ES-I3 (cell line): ENCODE measurements at regions not wholly inside any gene's neighbourhood (a gene's known extent, or its start where the extent isn't known, plus 50 kb on each side); places are given as distances from the start of the nearest gene placed in this dataset.

Experiments
- H3K36me3 ChIP-seq: 2 replicates; pipeline ENCODE4 v1.6.1; 2013; ENCODE audit warnings: mild to moderate bottlenecking, low read length, control low read depth, moderate library complexity; ENCODE audit not compliant: insufficient read depth
- H3K4me1 ChIP-seq: 2 replicates; pipeline ENCODE4 v1.6.1; 2013; ENCODE audit warnings: mild to moderate bottlenecking, control low read depth, low read length; ENCODE audit not compliant: insufficient read depth
- H3K9ac ChIP-seq: 2 replicates; pipeline ENCODE4 v1.6.1; 2013; ENCODE audit warnings: low read depth, mild to moderate bottlenecking, low read length, moderate library complexity
- H3K9me3 ChIP-seq: 2 replicates; pipeline ENCODE4 v1.6.1; 2013; ENCODE audit warnings: mild to moderate bottlenecking, low read length, moderate library complexity; ENCODE audit not compliant: control insufficient read depth, insufficient read depth

DNA sequence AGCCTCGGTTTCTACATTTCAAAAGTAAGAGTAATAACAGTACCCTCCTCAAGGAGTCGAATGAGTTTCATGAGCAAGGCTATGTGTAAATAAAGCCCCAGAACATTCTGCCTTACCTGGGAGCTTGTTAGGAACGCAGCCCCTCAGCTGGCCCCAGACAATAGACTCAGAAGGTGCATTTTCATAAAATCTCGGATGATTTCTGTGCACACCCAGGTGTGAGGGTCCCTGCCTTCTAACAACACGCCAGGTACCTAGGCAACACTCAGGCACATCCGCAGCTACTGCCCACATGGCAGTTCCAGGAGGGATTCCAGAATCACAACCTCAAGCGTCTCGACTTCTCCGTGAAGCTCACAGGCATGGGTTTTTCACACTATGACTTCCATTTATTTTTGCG, 226.5 kb upstream of the CDH4 start:
- Histone ChIP-seq H3K36me3 (no peaks in the 10 kb centered on the region), H3K9me3 (no peaks in the 10 kb centered on the region), H3K9ac (no peak overlapping the region), H3K4me1 (no peaks in the 10 kb centered on the region)

DNA sequence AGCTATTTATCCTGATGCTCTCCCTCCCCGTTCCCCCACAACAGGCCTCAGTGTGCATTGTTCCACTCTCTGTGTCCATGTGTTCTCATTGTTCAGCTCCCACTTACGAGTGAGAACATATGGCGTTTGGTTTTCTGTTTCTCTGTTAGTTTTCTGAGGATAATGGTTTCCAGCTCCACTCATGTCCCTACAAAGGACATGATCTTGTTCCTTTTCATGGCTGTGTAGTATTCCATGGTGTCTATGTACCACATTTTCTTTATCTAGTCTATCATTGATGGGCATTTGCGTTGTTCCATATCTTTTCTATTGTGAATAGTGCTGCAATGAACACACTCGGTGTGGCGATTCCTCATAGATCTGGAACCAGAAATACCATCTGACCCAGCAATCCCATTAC, 225.9 kb upstream of the CDH4 start:
- no peaks in the 10 kb centered on the region for H3K9me3 ChIP-seq
- no peaks in the 10 kb centered on the region for H3K36me3 ChIP-seq
- no peaks in the 10 kb centered on the region for H3K4me1 ChIP-seq
- no peak overlapping the region for H3K9ac ChIP-seq

- Histone ChIP-seq H3K9ac (no peak overlapping the region), H3K36me3 (no peaks in the 10 kb centered on the region)
These were observed 225.3 kb upstream of the CDH4 start for GRCh38 chr20:61026731-61027130.

GRCh38 chr20:61027218-61027617, 224.8 kb upstream of the CDH4 start:
- no peaks in the 10 kb centered on the region for H3K4me1 ChIP-seq
- no peaks in the 10 kb centered on the region for H3K36me3 ChIP-seq
- H3K9ac ChIP-seq: no peak overlapping the region
- H3K9me3 ChIP-seq: no peaks in the 10 kb centered on the region

More at GRCh38 chr20:61026731-61027130, 225.3 kb upstream of the CDH4 start:
- Histone ChIP-seq H3K4me1 (no peaks in the 10 kb centered on the region), H3K9me3 (no peaks in the 10 kb centered on the region)

GRCh38 chr20:61030130-61030529, 221.9 kb upstream of the CDH4 start:
- H3K4me1 ChIP-seq: no peaks in the 10 kb centered on the region
- H3K36me3 ChIP-seq: no peaks in the 10 kb centered on the region
- no peaks in the 10 kb centered on the region for H3K9me3 ChIP-seq
- no peak overlapping the region for H3K9ac ChIP-seq

DNA sequence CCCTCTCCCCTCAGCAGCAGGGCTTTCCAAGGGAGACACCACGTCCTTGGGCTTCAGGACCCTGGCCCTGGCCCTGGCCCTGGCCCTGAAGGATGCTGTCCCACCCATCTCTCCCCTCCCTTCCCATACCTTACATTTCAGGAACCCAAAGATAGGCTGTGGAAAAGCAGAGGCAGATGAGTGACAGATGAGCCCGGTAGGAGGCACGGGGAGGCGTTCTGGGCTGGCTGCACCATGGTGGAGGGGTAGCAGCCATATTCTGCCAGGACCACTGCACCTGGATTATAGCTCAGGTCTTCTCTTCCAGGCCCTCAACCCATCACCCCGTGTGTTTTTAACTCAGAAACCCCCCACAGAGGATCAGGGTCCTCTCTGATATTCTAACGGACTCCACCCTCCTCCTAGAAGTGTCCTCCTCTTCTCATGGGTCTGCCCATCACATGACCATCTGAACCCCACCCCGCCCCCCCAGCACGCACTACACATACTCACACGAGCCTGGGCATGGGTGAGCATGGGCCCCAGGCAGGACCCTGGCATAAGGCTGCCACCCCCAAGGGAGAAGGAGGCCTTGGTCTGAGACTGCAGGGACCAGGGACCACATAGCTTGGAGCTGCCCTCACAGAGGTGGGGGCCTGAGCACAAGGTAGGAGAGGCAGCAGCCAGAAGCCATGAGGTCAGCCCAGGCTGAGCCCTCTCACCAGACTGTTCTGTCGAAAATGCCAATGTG, 220.8 kb upstream of the CDH4 start:
- H3K36me3 ChIP-seq: no peaks in the 10 kb centered on the region
- H3K9ac ChIP-seq: no peak overlapping the region
- no peaks in the 10 kb centered on the region for H3K9me3 ChIP-seq
- H3K4me1 ChIP-seq: no peaks in the 10 kb centered on the region

GRCh38 chr20:61037498-61037897, 214.6 kb upstream of the CDH4 start:
- H3K9me3 ChIP-seq: no peaks in the 10 kb centered on the region
- H3K9ac ChIP-seq: no peak overlapping the region
- no peaks in the 10 kb centered on the region for H3K4me1 ChIP-seq
- H3K36me3 ChIP-seq: no peaks in the 10 kb centered on the region

GRCh38 chr20:61041481-61041880, 210.6 kb upstream of the CDH4 start:
- Histone ChIP-seq H3K4me1 (no peaks in the 10 kb centered on the region), H3K36me3 (no peaks in the 10 kb centered on the region), H3K9ac (no peak overlapping the region), H3K9me3 (no peaks in the 10 kb centered on the region)

GRCh38 chr20:61042506-61043385, 209.3 kb upstream of the CDH4 start:
- Histone ChIP-seq H3K9ac (no peak overlapping the region), H3K9me3 (no peaks in the 10 kb centered on the region), H3K4me1 (no peaks in the 10 kb centered on the region), H3K36me3 (no peaks in the 10 kb centered on the region)

DNA sequence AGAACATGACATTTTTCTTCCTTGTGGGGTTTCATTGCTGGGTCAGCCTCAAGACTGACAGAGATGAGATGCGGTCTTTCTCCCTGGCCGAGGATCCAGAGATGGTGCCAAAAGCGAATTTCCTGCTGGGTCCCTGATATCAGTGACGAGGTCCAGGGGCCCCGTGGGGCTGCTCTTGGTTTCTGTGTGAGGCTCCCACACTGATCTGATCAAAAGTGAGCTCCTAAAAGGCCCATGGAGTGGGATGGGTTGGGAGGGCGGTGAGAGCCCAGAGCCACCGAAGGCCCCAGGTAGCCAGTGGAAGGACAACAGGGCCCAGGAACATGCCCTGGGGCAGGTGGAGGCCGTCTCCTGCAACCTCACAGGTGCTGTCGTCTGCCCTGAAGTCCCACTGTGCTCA, 208.4 kb upstream of the CDH4 start:
- H3K36me3 ChIP-seq: no peaks in the 10 kb centered on the region
- no peaks in the 10 kb centered on the region for H3K4me1 ChIP-seq
- H3K9ac ChIP-seq: no peak overlapping the region
- H3K9me3 ChIP-seq: no peaks in the 10 kb centered on the region

DNA sequence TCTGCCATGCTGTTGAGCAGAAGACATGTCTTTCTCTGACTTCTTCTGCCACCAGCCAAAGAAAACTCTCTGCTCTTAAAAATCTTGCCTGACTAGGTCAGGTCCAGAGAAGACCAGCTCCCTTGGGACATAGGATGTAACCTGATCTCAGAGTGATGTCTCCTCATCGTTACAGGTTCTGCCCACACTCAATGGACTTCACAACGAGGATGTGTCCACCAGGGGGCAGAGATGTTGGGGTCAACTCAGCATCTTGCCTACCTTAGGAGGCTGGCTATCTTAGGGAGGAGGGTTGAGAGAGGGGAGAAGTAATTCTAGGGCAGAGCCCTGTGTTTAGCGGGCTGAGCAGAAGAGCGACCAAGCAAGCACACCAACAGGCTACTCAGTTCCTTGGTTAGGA, 207.6 kb upstream of the CDH4 start:
- no peaks in the 10 kb centered on the region for H3K4me1 ChIP-seq
- no peaks in the 10 kb centered on the region for H3K9me3 ChIP-seq
- no peaks in the 10 kb centered on the region for H3K36me3 ChIP-seq
- H3K9ac ChIP-seq: no peak overlapping the region

DNA sequence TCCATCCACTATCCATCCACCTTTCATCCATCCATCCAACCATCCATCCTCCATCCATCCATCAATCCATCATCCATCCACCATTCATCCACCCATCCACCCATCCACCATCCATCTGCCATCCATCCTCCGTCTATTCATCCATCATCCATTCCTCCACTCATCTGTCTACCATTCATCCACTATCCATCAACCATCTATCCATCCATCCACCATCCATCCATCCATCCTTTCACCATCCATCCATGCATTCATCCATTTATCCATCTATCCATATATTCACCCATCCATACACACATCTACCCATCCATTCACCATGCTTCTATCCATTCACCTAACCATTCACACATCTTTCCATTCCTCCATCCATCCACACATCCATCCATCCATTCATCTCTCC, 207.0 kb upstream of the CDH4 start:
- Histone ChIP-seq H3K9me3 (no peaks in the 10 kb centered on the region), H3K36me3 (no peaks in the 10 kb centered on the region), H3K4me1 (no peaks in the 10 kb centered on the region), H3K9ac (no peak overlapping the region)

DNA sequence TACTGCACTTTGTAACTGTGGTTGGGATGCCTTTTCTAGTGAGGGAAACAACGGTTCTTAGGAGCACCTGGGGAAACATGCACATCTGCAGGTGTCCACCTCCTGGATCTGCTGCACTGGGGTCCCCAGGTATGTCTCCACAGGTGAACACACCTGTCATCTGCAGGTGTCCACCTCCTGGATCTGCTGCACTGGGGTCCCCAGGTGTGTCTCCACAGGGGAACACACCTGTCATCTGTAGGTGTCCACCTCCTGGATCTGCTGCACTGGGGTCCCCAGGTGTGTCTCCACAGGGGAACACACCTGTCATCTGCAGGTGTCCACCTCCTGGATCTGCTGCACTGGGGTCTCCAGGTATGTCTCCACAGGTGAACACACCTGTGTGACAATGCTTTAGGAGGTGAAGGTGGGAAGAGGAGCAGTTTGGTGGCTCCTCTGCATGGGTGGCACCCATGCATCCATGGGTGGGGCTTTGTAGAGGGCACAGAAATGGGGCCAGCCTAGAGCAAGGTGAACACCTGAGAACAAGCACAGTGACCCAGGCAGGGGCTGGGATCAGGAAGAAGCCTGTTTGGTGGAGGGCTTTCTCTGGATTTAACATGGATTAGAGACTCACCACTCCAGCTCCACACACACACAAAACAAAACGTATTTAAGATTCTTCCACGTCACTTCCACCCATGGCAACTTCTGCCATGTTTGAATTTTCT, 206.0 kb upstream of the CDH4 start:
- Histone ChIP-seq H3K9ac (no peak overlapping the region), H3K36me3 (no peaks in the 10 kb centered on the region), H3K4me1 (no peaks in the 10 kb centered on the region), H3K9me3 (no peaks in the 10 kb centered on the region)

GRCh38 chr20:61046721-61047351, 205.2 kb upstream of the CDH4 start:
- no peaks in the 10 kb centered on the region for H3K36me3 ChIP-seq
- no peaks in the 10 kb centered on the region for H3K4me1 ChIP-seq
- H3K9ac ChIP-seq: no peak overlapping the region
- H3K9me3 ChIP-seq: no peaks in the 10 kb centered on the region
